ENCODE measurements at regions not wholly inside any gene's neighbourhood (a gene's known extent, or its start where the extent isn't known, plus 50 kb on each side); places are given as distances from the start of the nearest gene placed in this dataset.

DNA sequence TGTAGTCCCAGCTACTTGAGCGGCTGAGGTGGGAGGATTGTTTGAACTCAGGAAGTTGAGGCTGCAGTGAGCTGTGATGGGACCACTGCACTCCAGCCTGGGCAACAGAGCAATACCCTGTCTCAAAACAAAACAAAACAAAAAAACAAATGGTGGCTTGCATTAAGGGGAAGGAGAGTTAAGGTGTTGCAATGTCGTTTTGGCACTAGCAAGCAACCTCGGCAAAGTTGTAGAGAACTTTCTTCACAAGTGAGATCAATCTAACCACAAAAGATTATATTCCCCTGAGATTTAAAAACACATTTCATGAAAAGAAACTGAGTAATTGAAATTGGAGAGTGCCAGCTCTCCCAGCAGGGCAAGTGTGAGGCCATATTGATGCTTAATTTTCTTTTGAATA, 153.7 kb downstream of the KLF5 start:
- no peak for DNase-seq (ENCODE audit: low read depth)

DNA sequence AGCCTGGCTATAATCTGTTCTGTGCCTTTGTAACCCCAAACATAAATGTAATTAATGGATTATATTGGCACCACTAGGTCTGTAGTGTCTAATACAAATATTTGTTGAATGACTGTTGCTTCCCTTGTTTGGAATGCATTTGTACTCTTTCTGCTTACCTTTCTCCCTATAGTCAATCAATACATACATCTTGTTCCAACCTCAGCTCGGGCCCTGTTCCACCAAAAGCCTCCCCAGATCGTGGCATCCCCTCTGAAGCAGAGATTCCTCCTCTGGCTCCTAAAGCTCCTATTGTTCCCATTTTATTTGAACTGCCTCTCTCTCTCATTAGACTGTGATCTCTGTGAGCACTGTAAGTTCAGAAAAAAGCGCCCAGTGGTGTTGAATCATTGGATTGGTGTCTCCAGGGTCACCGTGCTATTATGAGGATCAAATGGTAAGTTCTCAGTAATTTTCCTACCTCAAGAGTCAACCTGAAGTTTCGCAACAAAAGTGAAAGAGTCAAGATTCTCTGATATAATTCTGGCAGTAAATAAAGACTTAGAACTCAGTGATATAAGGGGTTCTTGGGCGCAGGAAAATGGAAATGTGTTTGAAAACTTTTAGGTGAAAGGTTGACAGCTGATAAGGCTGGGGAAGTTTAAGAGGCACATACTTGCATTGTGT, 151.5 kb downstream of the KLF5 start:
- DNase-seq (ENCODE audit: low read depth) = no peak

DNA sequence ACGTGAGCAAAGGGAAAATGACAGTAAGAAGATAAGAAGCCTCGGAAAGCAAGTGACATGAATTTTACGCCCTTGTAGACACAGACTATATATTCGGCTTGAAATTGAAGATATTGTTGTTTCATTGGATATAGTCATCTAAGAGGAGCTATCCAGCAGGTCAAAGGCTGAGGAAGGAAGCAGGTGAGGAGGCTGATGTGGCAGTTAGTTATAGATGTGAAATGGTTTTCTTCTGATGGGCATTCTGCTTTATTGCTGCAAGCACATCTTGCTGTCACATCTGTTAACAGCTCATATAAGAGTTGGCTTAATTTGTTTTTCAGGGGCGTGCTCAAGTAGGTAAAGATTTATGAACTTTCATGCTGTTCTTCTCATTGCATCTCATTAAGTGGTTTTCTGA, 146.1 kb downstream of the KLF5 start:
- DNase-seq (ENCODE audit: low read depth) = no peak

DNA sequence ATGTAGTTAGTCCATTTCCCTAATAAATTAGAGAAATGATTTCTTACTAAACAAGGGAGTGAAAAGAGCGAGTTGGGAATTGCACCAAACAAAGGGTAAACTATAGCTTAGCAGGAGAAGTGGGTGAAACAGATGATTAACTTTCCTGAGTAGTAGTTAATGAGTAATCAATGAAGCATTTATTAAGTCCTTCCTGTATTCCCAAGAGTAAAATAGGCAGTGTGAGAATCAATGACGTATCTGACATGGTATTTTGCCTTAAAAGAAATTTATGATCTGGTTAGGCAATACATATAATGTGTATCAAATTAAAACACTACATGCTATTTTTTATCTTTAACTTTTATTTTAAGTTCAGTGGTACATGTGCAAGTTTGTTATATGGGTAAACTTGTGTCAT, 142.8 kb downstream of the KLF5 start:
- DNase-seq (ENCODE audit: low read depth) = no peak

DNA sequence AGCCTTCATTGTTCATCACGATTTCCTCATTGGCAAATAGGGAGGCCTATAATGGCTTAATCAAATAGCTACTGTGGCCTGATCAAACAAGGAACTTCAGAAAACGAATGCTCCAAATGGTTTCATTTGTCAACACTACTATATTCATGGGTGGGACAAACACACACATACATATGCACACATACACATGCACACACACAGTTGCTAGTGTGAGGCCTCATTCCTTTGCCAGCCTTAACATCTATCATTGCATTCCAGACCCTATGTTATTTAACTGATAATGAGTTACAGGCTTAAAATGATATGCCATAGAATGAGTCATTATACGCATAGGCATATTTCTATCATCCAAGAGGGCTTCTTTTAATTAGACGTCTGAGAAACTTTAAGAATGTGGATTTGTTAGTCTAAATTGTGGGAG, 140.2 kb downstream of the KLF5 start:
- DNase-seq (ENCODE audit: low read depth) = no peak

DNA sequence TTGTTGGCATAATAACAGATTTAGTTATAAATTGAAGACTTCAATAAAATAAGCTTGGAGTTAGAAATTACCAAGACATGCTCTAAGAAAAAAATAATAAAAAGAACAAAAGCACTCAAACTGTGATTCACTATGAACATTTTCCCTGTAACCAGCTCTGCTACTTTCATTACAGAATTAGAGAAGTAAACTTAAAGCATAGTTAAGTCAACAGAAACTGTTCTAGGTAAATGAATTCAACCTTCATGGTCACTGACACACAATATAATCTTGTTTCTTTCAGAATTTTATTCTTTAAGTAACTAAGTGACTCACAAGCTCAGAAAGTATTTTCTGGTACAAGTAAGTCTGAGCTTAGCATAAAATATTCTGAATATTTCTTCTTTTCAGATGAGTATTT, 136.3 kb downstream of the KLF5 start:
- DNase-seq (ENCODE audit: low read depth) = no peak

DNA sequence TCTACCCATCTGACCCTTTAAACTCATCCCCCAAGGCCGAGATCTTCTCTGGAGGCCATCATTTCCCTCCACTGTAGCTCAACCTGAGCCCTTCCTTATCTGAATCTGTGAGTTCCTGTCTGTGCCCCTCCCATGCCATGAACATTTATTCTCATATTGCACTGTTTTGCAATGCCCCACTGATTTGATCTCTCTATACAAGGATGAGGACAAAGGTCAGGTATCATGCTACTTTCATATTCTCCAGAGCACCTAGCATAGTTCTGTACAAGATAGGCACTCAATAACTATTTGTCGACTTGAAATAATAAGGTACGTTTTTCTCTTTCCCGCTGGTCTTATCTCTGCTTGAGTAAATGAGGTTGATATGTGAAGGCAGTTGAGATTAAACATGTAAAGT, 135.5 kb downstream of the KLF5 start:
- DNase-seq (ENCODE audit: low read depth) = no peak

DNA sequence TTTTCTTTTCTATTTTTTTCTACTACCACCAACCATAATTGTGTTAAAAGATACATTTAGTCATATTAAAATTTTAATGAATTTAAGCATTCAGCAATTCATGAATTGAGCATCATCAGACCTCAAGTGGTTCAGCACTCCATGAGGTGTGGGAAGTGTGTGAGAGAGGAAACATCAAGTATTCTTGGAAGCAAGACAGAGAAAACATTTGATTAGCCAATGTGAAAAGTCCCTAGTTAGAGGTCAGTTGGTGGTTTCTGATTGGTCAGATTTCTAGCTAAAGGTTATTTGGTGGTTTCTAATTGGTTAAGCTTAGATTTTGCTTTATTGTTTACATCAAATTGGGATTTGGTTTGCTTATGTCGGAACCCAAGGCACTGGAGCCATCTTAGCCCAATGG, 134.7 kb downstream of the KLF5 start:
- no peak for DNase-seq (ENCODE audit: low read depth)

DNA sequence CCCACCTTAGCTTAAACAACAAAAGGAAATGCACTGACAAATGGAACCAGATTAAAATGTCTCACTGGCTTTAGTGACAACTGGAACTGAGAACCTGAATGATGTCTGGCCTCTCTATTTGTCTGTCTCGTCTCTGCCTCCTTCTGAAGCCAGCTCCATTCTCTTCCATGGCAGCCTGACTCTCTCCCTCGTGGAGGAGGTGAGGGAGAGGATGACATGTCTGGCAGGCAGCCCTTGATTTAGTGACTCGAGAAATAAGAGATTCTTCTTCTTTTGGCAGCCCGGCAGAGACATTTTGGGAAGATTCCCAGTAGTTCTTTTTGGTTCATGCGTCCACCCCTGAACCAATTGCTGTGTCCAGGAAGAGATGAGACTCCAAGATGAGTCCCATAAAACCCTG, 131.7 kb downstream of the KLF5 start:
- no peak for DNase-seq (ENCODE audit: low read depth)

DNA sequence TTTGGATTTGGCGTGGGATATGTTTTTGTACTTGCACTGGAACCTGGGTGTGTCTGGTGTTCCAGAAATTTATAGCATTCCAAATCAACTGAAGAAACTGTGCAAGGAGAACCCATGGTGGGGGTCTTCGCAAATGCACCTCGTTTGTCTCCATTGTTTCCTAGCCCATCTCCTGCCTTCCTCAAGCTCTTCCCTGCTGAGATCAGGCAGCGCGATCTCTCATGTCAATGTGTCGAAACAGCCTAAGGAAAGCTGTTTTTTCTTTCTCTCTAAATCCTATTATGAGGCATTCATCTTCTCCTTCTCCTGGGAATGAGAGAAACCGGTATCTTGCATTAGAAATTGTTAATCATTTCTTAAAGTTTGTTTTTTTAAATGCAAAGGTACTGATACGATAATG, 131.0 kb downstream of the KLF5 start:
- no peak for DNase-seq (ENCODE audit: low read depth)

DNA sequence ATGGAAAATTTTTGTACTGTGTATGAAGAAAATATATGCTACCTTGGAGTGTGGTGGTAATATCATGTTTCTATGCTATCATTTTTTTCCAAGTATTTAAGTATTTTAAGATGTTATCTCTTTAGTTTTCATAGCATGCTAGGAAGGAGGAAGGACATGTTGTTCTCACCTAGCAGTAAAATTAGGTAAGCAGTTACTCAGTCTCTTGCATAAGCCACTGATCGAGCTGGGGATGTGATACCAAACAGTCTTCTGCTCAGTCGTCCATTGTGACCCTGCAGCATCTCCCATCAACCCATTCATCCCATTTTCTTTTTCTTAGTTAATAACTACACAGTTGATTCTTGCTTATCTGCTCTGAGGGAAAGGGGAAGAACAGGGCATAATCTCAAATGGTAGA, 130.6 kb downstream of the KLF5 start:
- no peak for DNase-seq (ENCODE audit: low read depth)

DNA sequence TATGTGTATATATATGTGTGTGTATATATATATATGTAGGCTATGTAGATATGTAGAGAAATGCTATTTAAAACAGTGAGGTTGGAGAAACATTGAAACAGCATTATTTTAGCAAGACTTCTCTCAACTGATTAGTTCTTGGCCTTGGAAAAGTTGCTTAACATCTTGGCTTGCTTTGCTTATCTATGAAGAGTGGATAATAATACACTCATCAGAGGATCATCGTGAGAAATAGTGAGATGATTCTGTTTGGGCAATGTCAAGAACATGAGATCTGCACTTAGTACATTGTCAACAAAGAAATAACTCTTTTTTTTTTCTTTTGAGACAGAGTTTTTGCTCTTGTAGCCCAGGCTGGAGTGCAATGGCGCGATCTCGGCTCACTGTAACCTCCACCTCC, 128.3 kb downstream of the KLF5 start:
- no peak for DNase-seq (ENCODE audit: low read depth)

DNA sequence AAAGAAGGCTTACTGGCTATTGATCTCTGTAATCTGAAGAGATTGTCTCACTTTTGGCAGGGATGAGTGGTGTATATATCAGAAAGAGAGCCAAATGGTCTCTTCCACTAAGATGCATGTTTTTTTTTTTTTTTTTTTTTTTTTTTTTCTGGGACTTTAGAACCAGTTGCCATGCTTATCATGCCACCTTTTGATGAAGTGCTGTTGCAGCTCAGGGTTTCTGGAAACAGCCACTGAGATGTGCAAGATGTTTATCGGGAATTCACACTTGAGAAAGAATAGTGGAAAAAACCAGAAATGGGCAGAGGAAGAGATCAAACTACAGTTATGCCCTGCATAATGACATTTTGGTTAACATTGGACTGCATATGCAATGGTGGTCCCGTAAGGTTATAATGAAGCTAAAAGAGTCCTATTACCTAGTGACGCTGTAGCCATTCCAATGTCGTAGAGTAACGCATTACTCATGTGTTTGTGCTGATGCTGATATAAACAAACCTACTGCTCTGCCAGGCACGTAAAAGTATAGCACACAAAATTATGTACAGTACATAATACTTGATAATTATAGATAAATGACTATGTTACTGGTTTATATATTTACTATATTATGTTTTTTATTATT, 121.0 kb downstream of the KLF5 start:
- DNase-seq (ENCODE audit: low read depth) = no peak

DNA sequence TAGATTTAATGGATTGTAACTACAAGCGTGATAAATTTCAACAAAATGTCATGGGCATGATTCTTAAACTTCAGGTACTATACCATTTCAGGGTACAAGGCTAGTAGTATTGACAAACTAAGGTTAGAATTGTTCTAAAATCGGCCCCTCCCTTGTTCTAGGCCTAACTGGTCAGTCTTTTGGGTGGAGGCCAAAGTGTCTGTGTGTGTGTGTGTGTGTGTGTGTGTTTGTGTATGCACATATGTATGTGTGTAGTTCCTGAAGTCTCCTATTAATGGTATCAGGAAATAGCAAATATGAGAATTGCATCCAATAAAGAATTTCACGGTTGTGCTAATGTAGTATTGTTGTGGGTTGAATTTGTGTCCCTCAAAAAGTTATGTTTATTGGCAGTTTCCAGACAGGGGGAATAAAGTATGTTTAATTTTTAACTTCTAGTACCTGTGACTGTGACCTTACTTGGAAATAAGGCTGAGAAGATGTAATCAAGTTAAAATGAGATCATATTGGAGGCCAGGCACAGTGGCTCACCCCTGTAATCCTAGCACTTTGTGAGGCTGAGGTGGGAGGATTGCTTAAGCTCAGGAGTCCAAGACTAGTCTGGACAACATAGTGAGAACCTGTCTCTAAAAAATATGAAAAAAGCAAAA, 119.2 kb downstream of the KLF5 start:
- no peak for DNase-seq (ENCODE audit: low read depth)

DNA sequence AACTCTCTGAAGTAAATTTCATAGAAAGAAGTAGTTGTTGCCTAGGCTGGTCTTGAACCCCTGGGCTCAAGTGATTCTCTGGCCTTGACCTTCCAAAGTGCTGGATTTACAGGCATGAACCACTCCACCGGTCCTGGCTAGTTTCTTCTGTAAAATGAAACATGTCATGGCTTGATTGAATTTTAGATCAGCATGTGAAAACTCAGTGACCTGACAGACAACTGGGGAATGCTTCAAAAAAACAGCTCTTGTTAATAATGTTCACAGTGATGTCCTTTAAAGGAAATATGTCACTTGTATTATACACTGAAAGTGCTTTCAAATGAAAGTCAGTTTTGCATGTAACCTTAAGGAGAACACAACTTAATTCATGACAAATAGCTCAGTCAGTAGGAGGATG, 118.2 kb downstream of the KLF5 start:
- no peak for DNase-seq (ENCODE audit: low read depth)

DNA sequence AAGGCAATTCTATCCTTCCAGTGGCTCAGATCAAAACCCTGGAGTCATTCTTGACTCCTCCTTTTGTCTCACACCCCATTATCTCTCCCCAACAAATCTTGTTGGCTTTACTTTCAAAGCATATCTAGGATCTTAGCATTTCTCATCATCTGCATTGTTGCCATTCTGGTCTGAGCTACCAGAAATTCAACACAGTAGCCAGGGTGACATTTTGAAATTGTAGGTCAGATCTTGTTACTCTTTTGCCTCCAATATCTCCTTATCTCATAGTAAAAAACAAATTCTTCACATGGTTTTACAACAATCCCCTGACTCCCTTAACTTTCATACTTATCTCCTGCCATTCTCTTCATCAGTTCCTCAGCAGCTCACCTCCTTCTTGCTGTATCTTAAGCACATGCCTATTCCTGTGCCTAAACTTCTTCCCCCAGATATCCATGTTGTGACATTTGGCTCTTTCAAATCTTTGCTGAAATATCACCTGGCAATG, 115.8 kb downstream of the KLF5 start:
- DNase-seq (ENCODE audit: low read depth) = no peak

DNA sequence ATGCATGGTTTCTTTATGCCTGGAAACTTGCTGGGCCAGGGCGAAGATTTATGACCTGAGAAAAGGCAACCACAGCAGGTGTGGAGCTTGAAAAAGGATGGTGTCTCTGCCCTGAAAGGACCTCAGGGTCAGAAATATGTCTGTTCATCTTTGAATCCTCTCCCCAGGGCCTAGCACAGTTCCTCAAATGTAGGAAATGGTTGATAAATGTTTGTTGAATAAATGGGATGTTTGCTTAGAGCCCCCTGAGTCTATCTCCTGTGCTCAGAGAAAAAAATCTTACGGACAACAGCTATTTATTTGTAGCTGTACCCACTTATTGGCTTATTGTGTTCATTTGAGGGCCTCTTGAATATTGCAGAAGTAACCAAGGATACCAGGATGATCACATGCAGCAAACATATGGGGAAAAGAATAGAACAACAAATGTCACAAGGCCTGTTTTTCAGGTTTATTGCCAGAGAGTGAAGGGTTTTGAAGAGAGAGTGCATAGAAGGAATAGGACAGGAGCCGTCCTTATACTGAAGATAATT, 114.5 kb downstream of the KLF5 start:
- DNase-seq (ENCODE audit: low read depth) = no peak

DNA sequence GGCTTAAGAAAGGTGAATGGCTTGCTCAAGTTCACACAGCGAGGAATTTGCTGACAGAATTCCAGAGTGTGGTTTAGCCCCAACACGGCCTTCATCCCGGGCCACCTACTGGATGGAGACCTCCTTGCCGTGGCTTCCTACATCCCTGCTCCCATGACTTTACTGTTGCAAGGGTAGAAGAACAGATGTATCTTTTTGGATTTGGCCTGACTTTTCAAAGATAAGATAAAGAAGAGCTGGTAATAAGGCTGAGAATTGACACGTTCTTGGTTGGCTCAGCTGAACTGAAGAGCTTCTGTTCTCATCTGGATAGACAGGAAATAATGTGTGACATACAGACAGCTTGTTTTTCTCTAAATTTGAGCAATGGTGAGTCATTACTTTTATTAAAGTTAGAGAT, 113.1 kb downstream of the KLF5 start:
- DNase-seq (ENCODE audit: low read depth) = no peak

DNA sequence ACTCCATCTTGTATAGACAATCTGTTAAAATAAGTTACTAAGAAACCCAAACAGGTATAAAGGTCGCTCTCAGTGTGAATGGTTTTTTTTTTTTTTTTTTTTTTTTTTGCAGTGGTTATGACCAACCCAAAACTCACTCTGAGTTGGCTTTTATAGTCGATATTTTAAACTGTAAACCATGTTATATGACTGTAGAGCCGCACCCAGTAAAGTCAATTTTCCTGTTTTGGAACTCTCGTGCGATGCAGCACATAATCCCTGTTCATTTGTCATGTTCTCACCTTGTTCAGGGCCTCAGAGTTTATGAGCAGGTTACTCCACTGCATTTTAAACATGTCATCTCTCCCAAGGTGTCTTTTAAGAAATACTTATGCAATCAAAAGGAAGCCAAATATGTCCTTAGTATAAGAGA, 112.5 kb downstream of the KLF5 start:
- DNase-seq (ENCODE audit: low read depth) = no peak

DNA sequence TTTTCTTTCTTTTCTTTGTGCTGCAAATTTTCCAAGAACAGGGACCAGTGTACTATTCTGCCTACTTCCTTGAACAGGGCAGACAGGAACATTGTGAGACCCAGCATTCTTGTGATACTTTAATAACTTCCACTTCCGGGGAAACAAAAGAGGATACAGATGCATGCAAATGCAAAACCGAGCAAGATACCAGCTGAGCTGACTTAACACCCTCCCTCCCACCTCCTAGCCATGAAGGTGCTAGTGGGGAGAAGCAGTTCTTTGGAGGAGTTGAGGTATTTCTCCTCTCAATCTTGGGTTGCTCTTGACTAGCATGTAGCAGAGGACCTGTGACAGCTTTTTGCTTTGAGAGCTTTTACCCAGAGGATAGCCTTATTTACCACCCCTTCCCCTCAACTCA, 111.2 kb downstream of the KLF5 start:
- no peak for DNase-seq (ENCODE audit: low read depth)

DNA sequence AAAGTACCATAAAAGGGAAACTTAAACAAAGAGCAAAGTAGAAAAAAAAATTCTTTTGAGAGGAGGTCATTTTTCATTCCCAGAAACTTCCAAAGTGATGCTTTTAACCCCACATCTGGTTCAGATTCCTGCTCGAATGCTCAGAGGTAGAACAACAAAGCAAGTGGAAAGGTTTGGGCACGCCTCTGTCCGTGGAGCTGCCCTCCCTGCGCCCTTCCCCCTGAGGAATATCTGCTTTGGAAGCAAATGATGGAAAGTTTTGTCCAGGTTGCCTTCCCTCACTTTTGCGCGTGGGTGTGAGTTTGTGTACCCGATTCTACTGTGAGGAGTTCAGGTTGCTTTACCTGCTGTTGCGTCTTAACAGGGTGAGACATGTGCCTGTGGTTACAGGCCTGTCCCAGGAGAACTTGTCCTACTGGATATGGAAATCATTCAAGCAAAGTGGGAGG, 110.2 kb downstream of the KLF5 start:
- DNase-seq (ENCODE audit: low read depth) = no peak

DNA sequence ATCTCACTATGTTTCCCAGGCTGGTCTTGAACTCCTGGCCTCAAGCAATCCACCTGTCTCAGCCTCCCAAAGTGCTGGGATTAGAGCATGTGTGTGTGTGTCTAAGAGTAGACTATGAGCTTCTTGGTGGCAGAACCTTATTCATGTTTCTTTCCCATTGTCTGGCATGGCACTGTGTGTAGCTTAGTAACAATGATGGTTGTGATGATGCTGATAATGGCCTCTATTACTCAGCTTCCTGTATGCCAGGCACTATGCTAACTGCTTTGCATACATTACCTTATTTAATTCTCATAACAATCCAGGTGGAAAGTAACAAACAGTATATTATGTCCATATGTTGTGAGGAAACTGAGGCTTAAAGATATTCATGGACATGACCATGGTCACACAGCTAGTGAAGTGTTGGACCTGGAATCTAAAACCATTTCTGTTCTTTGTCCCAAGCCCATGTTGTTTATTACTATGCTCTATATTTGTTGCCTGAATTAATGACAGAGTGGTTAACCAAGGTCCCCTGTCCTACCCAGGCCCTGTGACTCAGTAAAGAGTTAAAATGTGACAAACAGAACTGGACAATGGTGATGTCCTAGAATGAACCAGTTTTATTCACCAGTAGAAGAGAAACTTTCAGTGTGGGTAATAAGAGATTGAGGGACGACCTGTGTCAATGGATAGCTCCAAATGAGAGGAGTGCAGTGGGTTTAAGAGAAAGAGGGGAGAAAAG, 109.6 kb downstream of the KLF5 start:
- DNase-seq (ENCODE audit: low read depth) = no peak

Data from CMK (cell line).